ENCODE measurements at regions not wholly inside any gene's neighbourhood (a gene's known extent, or its start where the extent isn't known, plus 50 kb on each side); places are given as distances from the start of the nearest gene placed in this dataset.

DNA sequence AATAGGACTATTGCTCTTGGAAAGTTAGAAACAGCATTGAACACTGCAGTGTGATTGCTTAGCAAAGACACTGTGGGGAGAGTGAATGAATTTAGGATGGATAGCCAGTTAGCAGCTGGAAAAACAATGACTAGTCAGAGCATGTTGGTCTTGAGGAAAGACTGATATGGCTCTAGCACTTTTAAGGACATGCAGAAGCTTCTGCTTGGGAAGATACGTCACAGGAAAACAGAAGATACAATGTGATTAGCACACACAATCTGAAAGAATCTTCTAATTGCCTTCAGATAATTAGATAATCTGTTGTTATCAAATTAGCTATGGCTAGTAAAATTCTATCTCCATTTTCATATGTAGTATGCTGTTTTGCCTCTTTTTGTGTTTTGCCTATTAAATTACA lies 530.7 kb upstream of the CHORDC1 start:
- Histone ChIP-seq H3K4me2 (ENCODE audit: low read length) (no peak overlapping the region), H3K4me3 (ENCODE audit: low read length) (no peak overlapping the region), H3K9me3 (ENCODE audit: control insufficient read depth, insufficient read depth, low read length) (no peaks in the 10 kb centered on the region), H4K20me1 (ENCODE audit: control insufficient read depth, insufficient read depth, low read depth, low read length) (no peaks in the 10 kb centered on the region), H3K27me3 (ENCODE audit: control insufficient read depth, low read length) (no peaks in the 10 kb centered on the region), H3K4me1 (ENCODE audit: control insufficient read depth, low read length) (no peaks in the 10 kb centered on the region), H3F3A (ENCODE audit: control insufficient read depth, insufficient read depth) (no peaks in the 10 kb centered on the region), H3K36me3 (ENCODE audit: control insufficient read depth, low read length) (no peaks in the 10 kb centered on the region), H3K9me2 (replicated peaks; ENCODE audit: control insufficient read depth, low read length) (no peaks in the 10 kb centered on the region), H3K79me2 (ENCODE audit: control insufficient read depth, low read length) (no peaks in the 10 kb centered on the region), H3K27ac (ENCODE audit: low read depth, low read length) (no peak overlapping the region)
- no peak for TF ChIP-seq EZH2phosphoT487 (IDR thresholded peaks at IDR 0.05; ENCODE audit: borderline replicate concordance, low read length)
- TF ChIP-seq, protein P1, sequence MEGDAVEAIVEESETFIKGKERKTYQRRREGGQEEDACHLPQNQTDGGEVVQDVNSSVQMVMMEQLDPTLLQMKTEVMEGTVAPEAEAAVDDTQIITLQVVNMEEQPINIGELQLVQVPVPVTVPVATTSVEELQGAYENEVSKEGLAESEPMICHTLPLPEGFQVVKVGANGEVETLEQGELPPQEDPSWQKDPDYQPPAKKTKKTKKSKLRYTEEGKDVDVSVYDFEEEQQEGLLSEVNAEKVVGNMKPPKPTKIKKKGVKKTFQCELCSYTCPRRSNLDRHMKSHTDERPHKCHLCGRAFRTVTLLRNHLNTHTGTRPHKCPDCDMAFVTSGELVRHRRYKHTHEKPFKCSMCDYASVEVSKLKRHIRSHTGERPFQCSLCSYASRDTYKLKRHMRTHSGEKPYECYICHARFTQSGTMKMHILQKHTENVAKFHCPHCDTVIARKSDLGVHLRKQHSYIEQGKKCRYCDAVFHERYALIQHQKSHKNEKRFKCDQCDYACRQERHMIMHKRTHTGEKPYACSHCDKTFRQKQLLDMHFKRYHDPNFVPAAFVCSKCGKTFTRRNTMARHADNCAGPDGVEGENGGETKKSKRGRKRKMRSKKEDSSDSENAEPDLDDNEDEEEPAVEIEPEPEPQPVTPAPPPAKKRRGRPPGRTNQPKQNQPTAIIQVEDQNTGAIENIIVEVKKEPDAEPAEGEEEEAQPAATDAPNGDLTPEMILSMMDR (IDR thresholded peaks at IDR 0.05; ENCODE audit: low read depth, low read length, poor library complexity, severe bottlenecking): no peak

DNA sequence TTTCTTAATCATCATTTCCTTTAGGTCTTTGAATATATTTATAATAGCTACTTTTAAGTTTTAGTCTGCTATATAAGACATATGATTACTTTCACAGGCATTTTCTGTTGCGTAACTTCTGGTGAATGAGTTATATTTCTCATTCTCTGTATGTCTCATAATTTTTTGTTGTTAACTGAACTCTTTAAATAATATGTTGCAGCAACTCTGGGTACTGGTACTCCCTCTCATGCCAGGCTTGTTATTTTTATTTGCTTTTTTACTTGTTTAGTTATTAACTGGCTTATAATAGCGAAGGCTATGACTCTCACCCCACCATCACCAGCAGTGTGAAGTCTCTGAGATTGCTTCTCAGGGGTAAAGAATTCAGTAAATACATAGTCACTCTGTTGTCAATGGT lies 524.2 kb upstream of the CHORDC1 start:
- no peaks in the 10 kb centered on the region for H3K9me2 ChIP-seq (replicated peaks; ENCODE audit: control insufficient read depth, low read length)
- H3K36me3 ChIP-seq (ENCODE audit: control insufficient read depth, low read length): no peaks in the 10 kb centered on the region
- H3K4me1 ChIP-seq (ENCODE audit: control insufficient read depth, low read length): no peaks in the 10 kb centered on the region
- H3K9me3 ChIP-seq (ENCODE audit: control insufficient read depth, insufficient read depth, low read length): peaks cover 6% of the 10 kb centered on the region; the same call in 1 of the 2 replicates
- H3K79me2 ChIP-seq (ENCODE audit: control insufficient read depth, low read length): no peaks in the 10 kb centered on the region
- no peaks in the 10 kb centered on the region for H3F3A ChIP-seq (ENCODE audit: control insufficient read depth, insufficient read depth)
- H3K4me3 ChIP-seq (ENCODE audit: low read length): no peak overlapping the region
- H3K27ac ChIP-seq (ENCODE audit: low read depth, low read length): no peak overlapping the region
- H3K27me3 ChIP-seq (ENCODE audit: control insufficient read depth, low read length): no peaks in the 10 kb centered on the region
- H4K20me1 ChIP-seq (ENCODE audit: control insufficient read depth, insufficient read depth, low read depth, low read length): no peaks in the 10 kb centered on the region
- TF ChIP-seq EZH2phosphoT487 (IDR thresholded peaks at IDR 0.05; ENCODE audit: borderline replicate concordance, low read length): no peak
- no peak overlapping the region for H3K4me2 ChIP-seq (ENCODE audit: low read length)

DNA sequence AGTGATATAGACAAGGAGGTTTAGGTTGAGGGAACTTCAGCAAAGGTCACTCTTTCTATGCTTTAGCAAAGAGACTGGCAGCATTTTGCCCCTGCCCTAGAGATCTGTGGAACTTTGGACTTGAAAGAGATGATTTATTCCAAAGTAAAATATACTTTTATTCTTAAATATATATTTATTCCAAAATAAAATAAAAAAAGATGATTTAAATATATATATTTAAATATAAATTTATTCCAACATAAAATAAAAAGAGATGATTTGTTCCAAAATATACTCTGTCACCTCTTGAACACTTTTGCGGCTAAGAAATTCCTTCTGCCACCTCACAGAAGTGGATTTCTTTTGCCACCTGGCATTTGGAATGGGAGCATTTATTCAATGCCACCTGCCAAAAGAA lies 521.3 kb upstream of the CHORDC1 start:
- Histone ChIP-seq H3K79me2 (ENCODE audit: control insufficient read depth, low read length) (no peaks in the 10 kb centered on the region), H3K4me2 (ENCODE audit: low read length) (no peak overlapping the region), H3K27ac (ENCODE audit: low read depth, low read length) (no peak overlapping the region), H4K20me1 (ENCODE audit: control insufficient read depth, insufficient read depth, low read depth, low read length) (no peaks in the 10 kb centered on the region), H3K27me3 (ENCODE audit: control insufficient read depth, low read length) (no peaks in the 10 kb centered on the region), H3F3A (ENCODE audit: control insufficient read depth, insufficient read depth) (no peaks in the 10 kb centered on the region), H3K36me3 (ENCODE audit: control insufficient read depth, low read length) (no peaks in the 10 kb centered on the region), H3K4me1 (ENCODE audit: control insufficient read depth, low read length) (no peaks in the 10 kb centered on the region), H3K9me2 (replicated peaks; ENCODE audit: control insufficient read depth, low read length) (no peaks in the 10 kb centered on the region), H3K9me3 (ENCODE audit: control insufficient read depth, insufficient read depth, low read length) (peaks cover 6% of the 10 kb centered on the region; the same call in 1 of the 2 replicates), H3K4me3 (ENCODE audit: low read length) (no peak overlapping the region)
- TF ChIP-seq EZH2phosphoT487 (IDR thresholded peaks at IDR 0.05; ENCODE audit: borderline replicate concordance, low read length): no peak
- TF ChIP-seq, protein P1 (IDR thresholded peaks at IDR 0.05; ENCODE audit: low read depth, low read length, poor library complexity, severe bottlenecking): no peak

DNA sequence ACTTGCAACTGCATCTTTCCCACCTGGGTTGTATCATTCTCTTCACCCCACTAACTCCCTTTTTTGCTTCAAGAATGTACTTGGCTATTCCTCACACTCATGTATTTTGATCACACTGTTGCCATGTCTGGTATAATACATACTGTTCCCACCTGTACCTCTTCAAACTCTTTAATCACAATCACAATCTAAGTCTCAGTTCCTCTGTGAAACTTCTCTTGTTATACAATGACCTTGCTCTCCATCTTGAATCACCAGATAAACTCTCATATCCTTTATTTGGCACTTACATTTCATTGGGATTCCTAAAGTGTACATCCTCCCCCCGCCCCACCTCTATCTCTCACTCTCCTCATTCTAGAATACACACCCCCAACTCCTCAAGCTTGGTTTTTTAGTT lies 516.0 kb upstream of the CHORDC1 start:
- H3K79me2 ChIP-seq (ENCODE audit: control insufficient read depth, low read length): no peaks in the 10 kb centered on the region
- no peaks in the 10 kb centered on the region for H4K20me1 ChIP-seq (ENCODE audit: control insufficient read depth, insufficient read depth, low read depth, low read length)
- H3K4me1 ChIP-seq (ENCODE audit: control insufficient read depth, low read length): no peaks in the 10 kb centered on the region
- no peak overlapping the region for H3K27ac ChIP-seq (ENCODE audit: low read depth, low read length)
- H3K4me3 ChIP-seq (ENCODE audit: low read length): no peak overlapping the region
- no peaks in the 10 kb centered on the region; the same call in 1 of the 2 replicates for H3K9me3 ChIP-seq (ENCODE audit: control insufficient read depth, insufficient read depth, low read length)
- no peaks in the 10 kb centered on the region for H3K36me3 ChIP-seq (ENCODE audit: control insufficient read depth, low read length)
- H3K9me2 ChIP-seq (replicated peaks; ENCODE audit: control insufficient read depth, low read length): no peaks in the 10 kb centered on the region
- no peaks in the 10 kb centered on the region for H3F3A ChIP-seq (ENCODE audit: control insufficient read depth, insufficient read depth)
- no peaks in the 10 kb centered on the region for H3K27me3 ChIP-seq (ENCODE audit: control insufficient read depth, low read length)
- no peak for TF ChIP-seq EZH2phosphoT487 (IDR thresholded peaks at IDR 0.05; ENCODE audit: borderline replicate concordance, low read length)
- TF ChIP-seq, protein P1 (IDR thresholded peaks at IDR 0.05; ENCODE audit: low read depth, low read length, poor library complexity, severe bottlenecking): no peak
- H3K4me2 ChIP-seq (ENCODE audit: low read length): no peak overlapping the region

All from DOHH2 (cell line).